ENCODE measurements at regions not wholly inside any gene's neighbourhood (a gene's known extent, or its start where the extent isn't known, plus 50 kb on each side); places are given as distances from the start of the nearest gene placed in this dataset.

- 36 to 54% (median 41%) methylated on average over 4 of the region's 4 CpGs for WGBS, 5 donors
- no peak for DNase-seq
- H3K36me3 ChIP-seq: no peaks in the 10 kb centered on the region
- no peaks in the 10 kb centered on the region for H3K4me1 ChIP-seq
- no peak overlapping the region for H3K4me3 ChIP-seq
- TF ChIP-seq POLR2A (IDR thresholded peaks at IDR 0.05): no peak
- TF ChIP-seq POLR2AphosphoS5 (IDR thresholded peaks at IDR 0.05): no peak
- no peak for TF ChIP-seq CTCF (IDR thresholded peaks at IDR 0.05 in 8 of 11, conservative IDR thresholded peaks at IDR 0.05 in 3 of 11)
- no peaks in the 10 kb centered on the region for H3K27me3 ChIP-seq (replicated peaks in 1 of 7)
- H3K27ac ChIP-seq: no peak overlapping the region
- intact Hi-C loops (cut with DNase I; ENCODE audit: low total_unique reads): no loop called here
- peaks cover 0 to 6% (median 0%) of the 10 kb centered on the region in 8 donors for H3K9me3 ChIP-seq
Measured at GRCh38 chr4:67038228-67038566, 507.1 kb downstream of the CENPC start.

GRCh38 chr4:67037504-67038227, 507.6 kb downstream of the CENPC start:
- Histone ChIP-seq H3K4me3 (no peak overlapping the region), H3K36me3 (no peaks in the 10 kb centered on the region), H3K9me3 (peaks cover 0 to 6% (median 0%) of the 10 kb centered on the region in 8 donors), H3K27ac (no peak overlapping the region), H3K4me1 (no peaks in the 10 kb centered on the region), H3K27me3 (replicated peaks in 1 of 7) (no peaks in the 10 kb centered on the region)
- intact Hi-C loops (cut with DNase I; ENCODE audit: low total_unique reads): no loop called here
- no peak for DNase-seq
- no peak for TF ChIP-seq POLR2AphosphoS5 (IDR thresholded peaks at IDR 0.05)
- TF ChIP-seq POLR2A (IDR thresholded peaks at IDR 0.05): no peak
- TF ChIP-seq CTCF (IDR thresholded peaks at IDR 0.05 in 8 of 11, conservative IDR thresholded peaks at IDR 0.05 in 3 of 11): no peak

- intact Hi-C loops (cut with DNase I; ENCODE audit: low total_unique reads): no loop called here
- DNase-seq: no peak
- no peaks in the 10 kb centered on the region for H3K4me1 ChIP-seq
- H3K9me3 ChIP-seq: peaks cover 0 to 6% (median 0%) of the 10 kb centered on the region in 8 donors
- H3K36me3 ChIP-seq: no peaks in the 10 kb centered on the region
- TF ChIP-seq POLR2AphosphoS5 (IDR thresholded peaks at IDR 0.05): no peak
- no peak for TF ChIP-seq CTCF (IDR thresholded peaks at IDR 0.05 in 8 of 11, conservative IDR thresholded peaks at IDR 0.05 in 3 of 11)
- H3K27ac ChIP-seq: no peak overlapping the region
- H3K4me3 ChIP-seq: no peak overlapping the region
- no peaks in the 10 kb centered on the region for H3K27me3 ChIP-seq (replicated peaks in 1 of 7)
Measured at GRCh38 chr4:67036791-67037190, 508.5 kb downstream of the CENPC start.

- no peaks in the 10 kb centered on the region for H3K4me1 ChIP-seq
- H3K9me3 ChIP-seq: peaks cover 0 to 6% (median 0%) of the 10 kb centered on the region in 8 donors
- 30 to 67% (median 46%) methylated on average over 1 of the region's 1 CpG for WGBS, 5 donors
- TF ChIP-seq CTCF (IDR thresholded peaks at IDR 0.05 in 8 of 11, conservative IDR thresholded peaks at IDR 0.05 in 3 of 11): no peak
- TF ChIP-seq POLR2A (IDR thresholded peaks at IDR 0.05): no peak
- TF ChIP-seq POLR2AphosphoS5 (IDR thresholded peaks at IDR 0.05): no peak
- no peak overlapping the region for H3K4me3 ChIP-seq
- H3K27me3 ChIP-seq (replicated peaks in 1 of 7): no peaks in the 10 kb centered on the region
- H3K36me3 ChIP-seq: no peaks in the 10 kb centered on the region
- H3K27ac ChIP-seq: no peak overlapping the region
- intact Hi-C loops (cut with DNase I; ENCODE audit: low total_unique reads): no loop called here
- no peak for DNase-seq
Measured at GRCh38 chr4:67035986-67036385, 509.3 kb downstream of the CENPC start.
